ENCODE measurements at regions not wholly inside any gene's neighbourhood (a gene's known extent, or its start where the extent isn't known, plus 50 kb on each side); places are given as distances from the start of the nearest gene placed in this dataset.

DNA sequence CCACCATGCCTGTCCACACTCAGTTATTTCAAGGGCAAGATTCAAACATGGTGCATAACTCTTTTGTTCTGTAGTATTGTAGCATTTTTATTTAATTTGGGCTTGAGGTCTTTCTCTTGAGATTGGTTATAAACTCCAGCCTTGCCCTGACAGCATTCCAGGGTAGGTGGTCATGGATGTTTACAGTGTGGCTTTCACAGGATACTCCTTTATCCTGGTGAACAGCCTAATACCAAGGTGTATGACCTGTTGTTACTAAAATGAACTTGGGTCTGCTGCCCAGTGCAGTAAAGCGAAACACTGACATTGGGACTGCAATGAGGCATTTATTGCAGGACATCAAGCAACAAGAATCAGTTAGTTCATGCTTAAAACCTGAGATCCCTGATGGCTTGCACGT, 434.8 kb downstream of the ANKRD50 start:
- TF ChIP-seq, protein P1, sequence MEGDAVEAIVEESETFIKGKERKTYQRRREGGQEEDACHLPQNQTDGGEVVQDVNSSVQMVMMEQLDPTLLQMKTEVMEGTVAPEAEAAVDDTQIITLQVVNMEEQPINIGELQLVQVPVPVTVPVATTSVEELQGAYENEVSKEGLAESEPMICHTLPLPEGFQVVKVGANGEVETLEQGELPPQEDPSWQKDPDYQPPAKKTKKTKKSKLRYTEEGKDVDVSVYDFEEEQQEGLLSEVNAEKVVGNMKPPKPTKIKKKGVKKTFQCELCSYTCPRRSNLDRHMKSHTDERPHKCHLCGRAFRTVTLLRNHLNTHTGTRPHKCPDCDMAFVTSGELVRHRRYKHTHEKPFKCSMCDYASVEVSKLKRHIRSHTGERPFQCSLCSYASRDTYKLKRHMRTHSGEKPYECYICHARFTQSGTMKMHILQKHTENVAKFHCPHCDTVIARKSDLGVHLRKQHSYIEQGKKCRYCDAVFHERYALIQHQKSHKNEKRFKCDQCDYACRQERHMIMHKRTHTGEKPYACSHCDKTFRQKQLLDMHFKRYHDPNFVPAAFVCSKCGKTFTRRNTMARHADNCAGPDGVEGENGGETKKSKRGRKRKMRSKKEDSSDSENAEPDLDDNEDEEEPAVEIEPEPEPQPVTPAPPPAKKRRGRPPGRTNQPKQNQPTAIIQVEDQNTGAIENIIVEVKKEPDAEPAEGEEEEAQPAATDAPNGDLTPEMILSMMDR (conservative IDR thresholded peaks at IDR 0.05; ENCODE audit: low read length) = no peak
- no peak for TF ChIP-seq EZH2phosphoT487 (IDR thresholded peaks at IDR 0.05; ENCODE audit: borderline replicate concordance, low read depth, low read length)

All from OCI-LY7 (cell line).